Middle frontal gyrus (tissue), 1 donor: ENCODE measurements at regions not wholly inside any gene's neighbourhood (a gene's known extent, or its start where the extent isn't known, plus 50 kb on each side); places are given as distances from the start of the nearest gene placed in this dataset.

Experiments used
- DNase-seq: peaks from one replicate; pipeline ENCODE4 v3.0.0-alpha.2; 2015; ENCODE audit warnings: low spot score; ENCODE audit errors: extremely low spot score

- no peak for DNase-seq
Observed at GRCh38 chr1:80678438-80678837, 1122.3 kb upstream of the ADGRL2 start.

- no peak for DNase-seq
Observed at GRCh38 chr1:80675454-80675853, 1125.3 kb upstream of the ADGRL2 start.

- DNase-seq, result no peak
Observed at GRCh38 chr1:80673935-80674597, 1126.7 kb upstream of the ADGRL2 start.

GRCh38 chr1:80668372-80668771, 1132.4 kb upstream of the ADGRL2 start:
- DNase-seq, result no peak

- DNase-seq, result no peak
Observed at GRCh38 chr1:80666073-80666472, 1134.7 kb upstream of the ADGRL2 start.

GRCh38 chr1:80659161-80659560, 1141.6 kb upstream of the ADGRL2 start:
- DNase-seq, result no peak

- no peak for DNase-seq
Observed at GRCh38 chr1:80657707-80658106, 1143.0 kb upstream of the ADGRL2 start.

- no peak for DNase-seq
Observed at GRCh38 chr1:80657044-80657643, 1143.6 kb upstream of the ADGRL2 start.

- no peak for DNase-seq
Observed at GRCh38 chr1:80656641-80657040, 1144.1 kb upstream of the ADGRL2 start.

GRCh38 chr1:80656014-80656636, 1144.6 kb upstream of the ADGRL2 start:
- DNase-seq, result no peak

- DNase-seq, result no peak
Observed at GRCh38 chr1:80646053-80646452, 1154.7 kb upstream of the ADGRL2 start.

GRCh38 chr1:80645621-80646020, 1155.1 kb upstream of the ADGRL2 start:
- no peak for DNase-seq

- no peak for DNase-seq
Observed at GRCh38 chr1:80640978-80641377, 1159.8 kb upstream of the ADGRL2 start.

- no peak for DNase-seq
Observed at GRCh38 chr1:80639777-80640533, 1160.8 kb upstream of the ADGRL2 start.

GRCh38 chr1:80633947-80634706, 1166.6 kb upstream of the ADGRL2 start:
- DNase-seq, result no peak

- DNase-seq, result no peak
Observed at GRCh38 chr1:80632284-80632683, 1168.5 kb upstream of the ADGRL2 start.

- no peak for DNase-seq
Observed at GRCh38 chr1:80629304-80629837, 1171.4 kb upstream of the ADGRL2 start.

GRCh38 chr1:80624682-80625081, 1176.1 kb upstream of the ADGRL2 start:
- DNase-seq, result no peak

- no peak for DNase-seq
Observed at GRCh38 chr1:80607064-80607463, 1193.7 kb upstream of the ADGRL2 start.

- no peak for DNase-seq
Observed at GRCh38 chr1:80594013-80594412, 1206.7 kb upstream of the ADGRL2 start.

- no peak for DNase-seq
Observed at GRCh38 chr1:80593197-80593596, 1207.5 kb upstream of the ADGRL2 start.
